Esophagus muscularis mucosa (tissue), 4 donors: ENCODE measurements at regions not wholly inside any gene's neighbourhood (a gene's known extent, or its start where the extent isn't known, plus 50 kb on each side); places are given as distances from the start of the nearest gene placed in this dataset.

ENCODE experiments used
- DNase-seq: peaks from one replicate; pipeline ENCODE4 v3.0.0-alpha.2; 2017; ENCODE audit errors: extremely low spot score
- H3K27ac ChIP-seq, 4 donors: fragments of 200-600 bp; sonication (generic); replicated peaks in 1 of 4; 1 replicate in 3 of 4; 2 replicates in 1 of 4; pipeline ENCODE4 v1.5.1; 2016 to 2019; ENCODE audit warnings: mild to moderate bottlenecking in 1 of 4
- H3K27me3 ChIP-seq, 4 donors: fragments of 200-600 bp; sonication (generic); one replicate each; pipeline versions ENCODE4 v1.5.1 to v1.6.0; 2016 to 2019
- H3K36me3 ChIP-seq, 4 donors: fragments of 200-600 bp; sonication (generic); one replicate each; pipeline ENCODE4 v1.5.1; 2016 to 2019
- H3K4me1 ChIP-seq, 4 donors: fragments of 200-600 bp; sonication (generic); one replicate each; pipeline ENCODE4 v1.5.1; 2016 to 2019
- H3K4me3 ChIP-seq, 4 donors: fragments of 200-600 bp; sonication (generic); 1 replicate in 2 of 4; 2 replicates in 2 of 4; pipeline ENCODE4 v1.5.1; 2016 to 2019; ENCODE audit warnings: mild to moderate bottlenecking in 4 of 4, moderate library complexity in 1 of 4
- H3K9me3 ChIP-seq, 4 donors: fragments of 200-600 bp; sonication (generic); 1 replicate in 3 of 4; 2 replicates in 1 of 4; pipeline ENCODE4 v1.5.1; 2016 to 2019
- CTCF ChIP-seq, 3 experiments: fragments of 200-600 bp in 2 of 3; fragments of 450-650 bp in 1 of 3; sonication (generic) in 2 of 3; IDR thresholded peaks; one replicate each; pipeline ENCODE4 v1.5.1; 2017 to 2019; ENCODE audit warnings: antibody characterized with exemption in 3 of 3, mild to moderate bottlenecking in 2 of 3, moderate library complexity in 1 of 3
- EP300 ChIP-seq: sonication (generic); formaldehyde crosslinking; IDR thresholded peaks from one replicate; pipeline ENCODE4 v1.6.1; 2017; ENCODE audit warnings: antibody characterized with exemption
- POLR2A ChIP-seq: fragments of 450-650 bp; IDR thresholded peaks from one replicate; pipeline ENCODE4 v1.6.1; 2017; ENCODE audit warnings: antibody characterized with exemption, moderate library complexity, mild to moderate bottlenecking, low read depth
- POLR2AphosphoS5 ChIP-seq, 2 donors: sonication (generic); formaldehyde crosslinking; IDR thresholded peaks; one replicate each; pipeline ENCODE4 v1.6.1; 2017; ENCODE audit warnings: antibody characterized with exemption in 2 of 2
- WGBS: methylation state at CpG from one replicate; pipeline ENCODE4 v1.1.5; 2018; 5-methylcytosine and 5-hydroxymethylcytosine counted together
- intact Hi-C: fragments of 100-400 bp; cut with DNase I; formaldehyde crosslinking; loops from one replicate; pipeline ENCODE4 v1.15.1; 2023

- H3K4me1 ChIP-seq: peaks cover 0 to 5% (median 0%) of the 10 kb centered on the region in 4 donors
- H3K27me3 ChIP-seq: no peaks in the 10 kb centered on the region
- H3K36me3 ChIP-seq: no peaks in the 10 kb centered on the region
- intact Hi-C loops: no loop called here
- no peaks in the 10 kb centered on the region for H3K9me3 ChIP-seq
- 96% methylated on average over 2 of the region's 2 CpGs for WGBS
- no peak overlapping the region for H3K27ac ChIP-seq
- H3K4me3 ChIP-seq: no peak overlapping the region
- no peak for TF ChIP-seq POLR2AphosphoS5 (IDR thresholded peaks at IDR 0.05)
- no peak for TF ChIP-seq CTCF (IDR thresholded peaks at IDR 0.05)
- no peak for TF ChIP-seq EP300
- TF ChIP-seq POLR2A: no peak
- DNase-seq: no peak
Observed at GRCh38 chr4:124417371-124417770, 295.2 kb downstream of the ANKRD50 start.

DNA sequence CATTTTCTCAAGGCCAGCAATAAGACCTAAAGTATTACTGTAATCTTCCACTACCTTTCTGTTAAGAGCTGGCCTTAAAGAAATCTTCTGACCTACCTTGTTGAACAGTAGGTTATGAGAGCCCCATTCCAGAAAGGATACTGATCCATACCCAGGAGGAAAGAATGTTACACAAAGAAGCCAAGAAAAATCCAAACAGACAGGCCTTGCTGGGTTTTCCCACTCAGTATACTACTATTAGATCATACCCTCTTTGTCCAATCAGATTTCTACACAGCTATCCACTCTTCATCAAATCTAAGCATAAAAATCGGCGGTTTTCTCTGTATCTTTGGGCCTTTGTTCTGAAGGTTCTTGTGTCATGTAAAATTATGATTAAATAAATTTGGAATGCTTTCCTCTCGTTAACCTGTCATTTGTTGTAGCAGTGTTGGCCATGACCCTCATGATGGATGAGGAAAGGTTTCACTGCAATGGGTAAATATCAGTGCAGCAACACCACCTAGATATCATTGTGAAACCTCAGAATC lies 292.3 kb downstream of the ANKRD50 start:
- Histone ChIP-seq H3K4me3 (no peak overlapping the region), H3K27ac (no peak overlapping the region), H3K9me3 (no peaks in the 10 kb centered on the region), H3K4me1 (peaks cover 0 to 5% (median 0%) of the 10 kb centered on the region in 4 donors), H3K36me3 (no peaks in the 10 kb centered on the region), H3K27me3 (no peaks in the 10 kb centered on the region)
- 91% methylated on average over 3 of the region's 3 CpGs for WGBS
- TF ChIP-seq POLR2AphosphoS5 (IDR thresholded peaks at IDR 0.05) (no peak), EP300 (no peak), POLR2A (no peak), CTCF (IDR thresholded peaks at IDR 0.05) (no peak)
- intact Hi-C loops: no loop called here
- no peak for DNase-seq

- TF ChIP-seq POLR2A: no peak
- no peak for TF ChIP-seq CTCF (IDR thresholded peaks at IDR 0.05)
- no peak for TF ChIP-seq POLR2AphosphoS5 (IDR thresholded peaks at IDR 0.05)
- no peak for TF ChIP-seq EP300
- no peak overlapping the region for H3K27ac ChIP-seq
- DNase-seq: no peak
- intact Hi-C loops: no loop called here
- no peaks in the 10 kb centered on the region for H3K36me3 ChIP-seq
- H3K9me3 ChIP-seq: no peaks in the 10 kb centered on the region
- H3K4me3 ChIP-seq: no peak overlapping the region
- H3K27me3 ChIP-seq: no peaks in the 10 kb centered on the region
- 87% methylated on average over 1 of the region's 1 CpG for whole genome bisulfite sequencing
- peaks cover 0 to 3% (median 0%) of the 10 kb centered on the region in 4 donors for H3K4me1 ChIP-seq
Observed at GRCh38 chr4:124423160-124423559, 289.4 kb downstream of the ANKRD50 start.

- 0% methylated on average over 1 of the region's 1 CpG for WGBS
- no peak overlapping the region for H3K27ac ChIP-seq
- no peak overlapping the region for H3K4me3 ChIP-seq
- DNase-seq: no peak
- TF ChIP-seq CTCF (IDR thresholded peaks at IDR 0.05): no peak
- TF ChIP-seq POLR2AphosphoS5 (IDR thresholded peaks at IDR 0.05): no peak
- no peak for TF ChIP-seq POLR2A
- TF ChIP-seq EP300: no peak
- H3K36me3 ChIP-seq: no peaks in the 10 kb centered on the region
- H3K9me3 ChIP-seq: no peaks in the 10 kb centered on the region
- intact Hi-C loops: no loop called here
- H3K4me1 ChIP-seq: peaks cover 2 to 10% (median 5%) of the 10 kb centered on the region in 4 donors
- H3K27me3 ChIP-seq: no peaks in the 10 kb centered on the region
Observed at GRCh38 chr4:124426279-124426678, 286.3 kb downstream of the ANKRD50 start.

DNA sequence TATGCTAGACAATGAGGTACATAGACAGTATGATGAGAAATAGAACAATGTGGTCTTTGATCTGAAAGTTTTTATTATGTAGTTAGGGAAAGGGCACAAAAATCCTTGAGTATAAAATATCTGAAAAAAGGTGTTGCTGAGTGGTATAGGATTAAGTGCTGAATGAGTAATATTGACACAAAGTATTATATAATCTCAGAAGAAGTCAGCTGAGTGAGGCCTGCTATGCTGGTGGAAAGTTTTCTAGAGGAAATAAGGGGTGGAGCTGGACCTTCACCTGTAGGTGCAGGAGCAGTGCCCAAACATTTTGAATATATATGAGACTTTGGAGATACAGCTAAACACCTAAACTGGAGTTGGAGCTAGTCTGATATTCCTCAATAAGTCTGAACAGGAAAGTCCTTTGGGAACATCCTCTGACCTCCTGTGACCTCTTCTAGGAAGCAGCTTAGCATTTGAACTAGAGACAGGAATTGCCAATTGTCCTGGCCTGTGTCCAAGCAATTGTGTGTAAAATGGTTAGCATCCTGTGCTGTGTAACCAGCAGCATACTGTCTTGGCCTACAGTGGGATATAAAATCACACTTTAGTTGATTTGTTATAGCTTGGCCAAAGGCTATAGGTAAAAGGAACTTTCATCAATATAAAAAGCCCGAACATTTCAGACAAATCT lies 285.3 kb downstream of the ANKRD50 start:
- DNase-seq: no peak
- no peaks in the 10 kb centered on the region for H3K9me3 ChIP-seq
- intact Hi-C loops: no loop called here

More for the DNA sequence above, 285.3 kb downstream of the ANKRD50 start:
- Histone ChIP-seq H3K4me3 (no peak overlapping the region), H3K4me1 (peaks cover 2 to 10% (median 6%) of the 10 kb centered on the region in 4 donors), H3K36me3 (no peaks in the 10 kb centered on the region), H3K27me3 (no peaks in the 10 kb centered on the region), H3K27ac (peak overlapping the region in 1 of 4 donors; percentile 16)
- WGBS: 81% methylated on average over 1 of the region's 1 CpG
- no peak for TF ChIP-seq EP300
- peak in 1 of 2 donors; percentile 27 for TF ChIP-seq POLR2AphosphoS5 (IDR thresholded peaks at IDR 0.05)
- TF ChIP-seq POLR2A: no peak
- no peak for TF ChIP-seq CTCF (IDR thresholded peaks at IDR 0.05)
